ENCODE measurements at regions not wholly inside any gene's neighbourhood (a gene's known extent, or its start where the extent isn't known, plus 50 kb on each side); places are given as distances from the start of the nearest gene placed in this dataset.

DNA sequence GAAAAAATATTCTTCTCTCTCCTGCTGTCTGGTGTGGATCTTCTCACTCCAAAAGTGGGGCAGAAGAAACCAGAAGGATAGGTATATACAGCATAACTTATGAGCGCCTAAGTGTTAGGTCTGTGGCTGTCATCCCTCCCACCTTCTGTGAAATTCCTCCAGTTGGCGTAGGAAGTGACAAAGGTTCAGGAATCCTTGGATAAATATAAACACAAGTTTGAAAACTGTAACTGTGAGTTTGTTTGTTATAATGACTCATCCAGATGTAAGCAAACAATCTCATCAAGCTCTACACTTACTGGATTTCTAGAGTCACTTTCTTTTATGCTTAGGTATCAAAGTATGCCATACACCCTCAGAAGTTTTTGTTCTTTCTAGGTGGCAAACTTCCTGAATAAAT, 405.2 kb downstream of the FAT4 start:
- TF ChIP-seq, protein P1, sequence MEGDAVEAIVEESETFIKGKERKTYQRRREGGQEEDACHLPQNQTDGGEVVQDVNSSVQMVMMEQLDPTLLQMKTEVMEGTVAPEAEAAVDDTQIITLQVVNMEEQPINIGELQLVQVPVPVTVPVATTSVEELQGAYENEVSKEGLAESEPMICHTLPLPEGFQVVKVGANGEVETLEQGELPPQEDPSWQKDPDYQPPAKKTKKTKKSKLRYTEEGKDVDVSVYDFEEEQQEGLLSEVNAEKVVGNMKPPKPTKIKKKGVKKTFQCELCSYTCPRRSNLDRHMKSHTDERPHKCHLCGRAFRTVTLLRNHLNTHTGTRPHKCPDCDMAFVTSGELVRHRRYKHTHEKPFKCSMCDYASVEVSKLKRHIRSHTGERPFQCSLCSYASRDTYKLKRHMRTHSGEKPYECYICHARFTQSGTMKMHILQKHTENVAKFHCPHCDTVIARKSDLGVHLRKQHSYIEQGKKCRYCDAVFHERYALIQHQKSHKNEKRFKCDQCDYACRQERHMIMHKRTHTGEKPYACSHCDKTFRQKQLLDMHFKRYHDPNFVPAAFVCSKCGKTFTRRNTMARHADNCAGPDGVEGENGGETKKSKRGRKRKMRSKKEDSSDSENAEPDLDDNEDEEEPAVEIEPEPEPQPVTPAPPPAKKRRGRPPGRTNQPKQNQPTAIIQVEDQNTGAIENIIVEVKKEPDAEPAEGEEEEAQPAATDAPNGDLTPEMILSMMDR (IDR thresholded peaks at IDR 0.05; ENCODE audit: insufficient read depth, low read length): no peak
- no peak for TF ChIP-seq POLR2AphosphoS5 (IDR thresholded peaks at IDR 0.05; ENCODE audit: low read depth)
- TF ChIP-seq, protein P2, sequence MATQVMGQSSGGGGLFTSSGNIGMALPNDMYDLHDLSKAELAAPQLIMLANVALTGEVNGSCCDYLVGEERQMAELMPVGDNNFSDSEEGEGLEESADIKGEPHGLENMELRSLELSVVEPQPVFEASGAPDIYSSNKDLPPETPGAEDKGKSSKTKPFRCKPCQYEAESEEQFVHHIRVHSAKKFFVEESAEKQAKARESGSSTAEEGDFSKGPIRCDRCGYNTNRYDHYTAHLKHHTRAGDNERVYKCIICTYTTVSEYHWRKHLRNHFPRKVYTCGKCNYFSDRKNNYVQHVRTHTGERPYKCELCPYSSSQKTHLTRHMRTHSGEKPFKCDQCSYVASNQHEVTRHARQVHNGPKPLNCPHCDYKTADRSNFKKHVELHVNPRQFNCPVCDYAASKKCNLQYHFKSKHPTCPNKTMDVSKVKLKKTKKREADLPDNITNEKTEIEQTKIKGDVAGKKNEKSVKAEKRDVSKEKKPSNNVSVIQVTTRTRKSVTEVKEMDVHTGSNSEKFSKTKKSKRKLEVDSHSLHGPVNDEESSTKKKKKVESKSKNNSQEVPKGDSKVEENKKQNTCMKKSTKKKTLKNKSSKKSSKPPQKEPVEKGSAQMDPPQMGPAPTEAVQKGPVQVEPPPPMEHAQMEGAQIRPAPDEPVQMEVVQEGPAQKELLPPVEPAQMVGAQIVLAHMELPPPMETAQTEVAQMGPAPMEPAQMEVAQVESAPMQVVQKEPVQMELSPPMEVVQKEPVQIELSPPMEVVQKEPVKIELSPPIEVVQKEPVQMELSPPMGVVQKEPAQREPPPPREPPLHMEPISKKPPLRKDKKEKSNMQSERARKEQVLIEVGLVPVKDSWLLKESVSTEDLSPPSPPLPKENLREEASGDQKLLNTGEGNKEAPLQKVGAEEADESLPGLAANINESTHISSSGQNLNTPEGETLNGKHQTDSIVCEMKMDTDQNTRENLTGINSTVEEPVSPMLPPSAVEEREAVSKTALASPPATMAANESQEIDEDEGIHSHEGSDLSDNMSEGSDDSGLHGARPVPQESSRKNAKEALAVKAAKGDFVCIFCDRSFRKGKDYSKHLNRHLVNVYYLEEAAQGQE (IDR thresholded peaks at IDR 0.05; ENCODE audit: insufficient replicate concordance, low read depth): no peak

Data from HL-60 (cell line).